ENCODE measurements at regions not wholly inside any gene's neighbourhood (a gene's known extent, or its start where the extent isn't known, plus 50 kb on each side); places are given as distances from the start of the nearest gene placed in this dataset.
A peak's percentile ranks its signal among the peaks of the same experiment; 100 is the strongest.
"Not testable (repeated sequence)": the region's sequence is repeated elsewhere in the genome, so short reads cannot be mapped to it uniquely, and the experiment has no call there.

DNA sequence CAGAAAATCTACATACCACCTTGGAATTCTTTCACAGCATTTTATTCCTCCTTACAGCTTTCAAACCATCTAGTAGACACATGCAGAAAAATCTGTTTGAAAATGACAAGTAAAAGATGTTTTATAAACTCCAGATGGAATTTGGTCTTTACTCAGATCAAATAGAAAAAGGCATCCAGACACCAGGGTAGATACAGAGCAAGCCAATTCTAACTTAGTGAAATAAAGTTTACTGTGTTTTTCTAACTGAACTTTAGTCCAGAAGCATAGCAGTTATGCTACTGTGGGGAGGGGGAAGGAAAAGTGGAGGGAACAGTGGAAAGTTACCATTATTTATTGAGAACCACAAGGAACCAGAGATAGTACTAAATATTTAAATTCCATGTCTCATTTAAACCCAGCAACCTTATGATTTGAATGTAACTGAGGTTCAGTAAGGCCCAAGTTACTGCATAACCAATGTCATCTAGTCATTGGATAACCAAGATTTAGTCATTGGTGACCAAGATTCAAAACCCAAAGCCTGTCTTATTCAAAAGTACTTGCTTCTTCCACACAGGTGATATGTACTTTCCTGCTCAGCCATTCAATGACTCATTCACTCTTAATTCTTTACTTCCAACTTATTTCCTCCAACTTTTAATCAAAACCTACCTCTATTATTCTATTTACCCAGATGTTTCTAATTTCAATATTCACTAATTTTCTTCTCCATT is 57.7 kb downstream of the RAD51AP2 start:
- Histone ChIP-seq H3K9me3 (no peaks in the 10 kb centered on the region), H3K36me3 (no peaks in the 10 kb centered on the region), H3K27me3 (no peaks in the 10 kb centered on the region; the same call in 1 of the 2 replicates), H3K4me3 (no peak overlapping the region)
- no peak for DNase-seq

DNA sequence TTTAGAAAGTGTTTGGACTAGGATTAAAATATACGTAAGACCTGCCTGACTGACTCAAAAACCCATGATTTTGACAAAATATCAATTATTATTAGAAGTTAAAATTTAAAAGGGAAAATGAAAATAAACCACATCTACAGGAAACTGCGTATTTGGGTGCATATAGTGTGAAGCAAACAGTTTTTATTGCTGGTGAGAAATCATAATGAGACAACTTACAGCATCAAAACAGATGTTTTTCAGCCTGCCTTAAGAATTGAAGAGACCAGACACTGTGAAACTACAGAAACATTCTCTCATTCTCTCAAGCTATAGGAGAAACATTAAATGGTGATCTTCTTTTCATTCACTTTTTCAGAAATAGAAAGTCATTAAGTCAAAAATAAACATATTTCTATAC is 62.9 kb downstream of the RAD51AP2 start:
- H3K27me3 ChIP-seq = no peaks in the 10 kb centered on the region; the same call in 1 of the 2 replicates
- no peaks in the 10 kb centered on the region for H3K36me3 ChIP-seq
- no peaks in the 10 kb centered on the region for H3K9me3 ChIP-seq
- DNase-seq = no peak
- H3K4me3 ChIP-seq = no peak overlapping the region

DNA sequence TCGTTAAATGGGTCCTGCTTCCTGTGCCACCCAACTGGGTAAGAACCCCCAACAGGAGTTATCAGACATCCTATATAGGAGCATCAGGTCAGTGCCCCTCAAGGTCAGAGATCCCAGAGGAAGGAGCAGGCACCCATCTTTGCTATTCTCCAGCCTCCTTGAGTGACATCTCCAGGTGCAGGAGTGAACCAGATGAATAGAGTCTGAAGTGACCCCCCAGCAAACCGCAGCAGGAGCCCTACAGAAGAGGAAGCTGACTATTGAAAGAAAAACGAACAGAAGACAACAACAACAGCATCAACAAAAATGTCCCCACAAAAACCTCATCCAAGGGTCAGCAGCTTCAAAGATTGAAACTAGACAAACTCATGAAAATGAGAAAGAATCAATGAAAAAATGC is 72.0 kb downstream of the RAD51AP2 start:
- not testable (repeated sequence) for H3K9me3 ChIP-seq, H3K27me3 ChIP-seq, H3K36me3 ChIP-seq, DNase-seq, H3K4me3 ChIP-seq

DNA sequence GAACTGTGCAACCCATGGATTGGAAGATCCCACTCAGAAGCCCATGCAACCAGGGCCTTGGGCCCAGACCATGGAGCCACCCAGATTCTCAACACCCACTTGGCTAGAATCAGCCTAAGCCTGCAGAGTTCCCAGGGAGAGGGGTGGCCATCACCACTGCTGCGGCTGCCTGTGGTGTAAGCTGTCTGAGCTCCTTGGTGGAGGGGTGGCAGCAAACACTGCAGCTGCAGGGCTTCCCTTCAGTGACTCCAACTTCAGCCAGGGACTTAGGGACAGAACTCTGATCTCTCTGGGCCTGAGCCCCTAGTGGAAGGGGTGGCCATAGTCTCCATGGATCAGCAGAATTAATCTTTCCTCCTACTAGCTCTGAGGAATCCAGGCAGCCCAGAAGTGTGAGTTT is 72.5 kb downstream of the RAD51AP2 start:
- Histone ChIP-seq H3K9me3 (0 out of 2 replicates have a peak, but pooled peaks cover 2% of the 10 kb centered on the region), H3K4me3 (no peak overlapping the region), H3K36me3 (no peaks in the 10 kb centered on the region), H3K27me3 (no peaks in the 10 kb centered on the region)
- DNase-seq = no peak

DNA sequence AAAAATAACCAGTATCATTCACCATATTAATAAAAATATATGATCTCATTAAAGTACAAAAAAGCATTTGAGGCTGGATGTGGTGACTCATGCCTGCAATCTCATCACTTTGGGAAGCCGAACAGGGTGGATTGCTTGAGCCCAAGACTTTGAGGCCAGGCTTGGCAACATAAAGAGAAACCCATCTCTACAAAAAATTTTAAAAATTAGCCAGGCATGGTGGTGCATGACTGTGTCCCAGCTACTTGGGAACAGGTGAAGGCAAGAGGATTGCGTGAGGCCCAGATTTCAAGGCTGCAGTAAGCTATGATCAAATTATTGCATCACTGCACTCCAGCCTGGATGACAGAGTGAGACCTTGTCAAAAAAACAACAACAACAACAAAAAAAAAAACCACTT is 75.9 kb downstream of the RAD51AP2 start:
- DNase-seq = peak; percentile 59
- no peaks in the 10 kb centered on the region for H3K27me3 ChIP-seq

DNA sequence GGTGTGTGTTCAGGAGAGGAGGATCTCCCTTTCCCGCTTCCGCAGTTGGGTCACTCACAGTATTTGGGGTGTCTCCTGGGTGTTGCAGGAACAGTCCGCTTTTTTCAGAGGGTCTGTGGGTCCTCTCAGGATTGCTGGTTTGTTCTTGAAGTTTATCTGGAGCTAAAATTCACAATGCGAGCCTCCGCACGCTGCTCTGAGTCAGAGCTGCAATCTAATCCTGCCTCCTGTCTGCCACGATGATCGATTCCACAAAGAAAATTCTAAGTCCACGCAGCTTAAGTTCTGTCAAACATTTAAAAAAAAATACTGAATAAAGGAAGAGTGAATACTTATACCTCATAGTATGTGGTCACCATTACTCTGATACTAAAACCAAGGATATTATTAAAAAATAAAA is 76.5 kb downstream of the RAD51AP2 start:
- Histone ChIP-seq H3K4me3 (no peak overlapping the region), H3K9me3 (no peaks in the 10 kb centered on the region), H3K36me3 (no peaks in the 10 kb centered on the region), H3K27me3 (no peaks in the 10 kb centered on the region)
- peak; percentile 17 for DNase-seq

More for the DNA sequence above, 75.9 kb downstream of the RAD51AP2 start:
- no peaks in the 10 kb centered on the region for H3K9me3 ChIP-seq
- H3K4me3 ChIP-seq = no peak overlapping the region
- no peaks in the 10 kb centered on the region for H3K36me3 ChIP-seq

DNA sequence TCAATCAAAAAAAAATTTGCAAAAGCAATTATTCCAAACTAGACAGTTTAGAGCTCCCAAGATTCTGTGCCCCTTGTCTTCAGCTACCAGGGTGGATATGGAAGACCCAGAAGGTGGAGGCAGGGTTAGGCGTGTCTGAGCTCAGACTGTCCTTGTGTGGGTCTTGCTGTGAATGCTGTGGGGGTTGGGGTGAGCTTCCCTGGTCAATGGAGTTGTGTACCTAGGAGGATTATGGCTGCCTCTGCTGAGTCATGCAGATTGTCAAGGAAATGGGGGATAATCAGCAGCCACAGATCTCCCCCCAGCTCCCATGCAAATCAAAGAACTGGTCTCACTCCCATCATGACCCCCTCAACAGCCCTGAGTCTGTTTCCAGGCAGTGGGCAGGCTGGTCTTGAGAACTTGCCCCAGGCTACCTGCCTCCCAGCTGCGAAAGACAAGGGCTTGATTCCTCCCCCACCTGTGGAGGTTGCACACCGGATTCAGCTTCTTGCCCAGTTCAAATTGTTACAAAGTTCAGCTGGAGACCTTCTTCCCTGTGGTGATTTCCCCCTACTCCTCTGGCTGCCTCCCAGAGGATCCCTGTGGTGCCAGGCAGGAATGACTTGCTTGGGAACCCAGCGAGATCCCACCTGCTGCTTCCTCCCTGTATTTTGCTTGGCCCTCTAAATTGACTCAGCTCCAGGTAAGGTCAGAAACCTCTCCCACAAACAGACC is 77.0 kb downstream of the RAD51AP2 start:
- H3K9me3 ChIP-seq = no peaks in the 10 kb centered on the region
- H3K36me3 ChIP-seq = no peaks in the 10 kb centered on the region
- H3K27me3 ChIP-seq = no peaks in the 10 kb centered on the region
- H3K4me3 ChIP-seq = no peak overlapping the region
- DNase-seq = peak; percentile 50

DNA sequence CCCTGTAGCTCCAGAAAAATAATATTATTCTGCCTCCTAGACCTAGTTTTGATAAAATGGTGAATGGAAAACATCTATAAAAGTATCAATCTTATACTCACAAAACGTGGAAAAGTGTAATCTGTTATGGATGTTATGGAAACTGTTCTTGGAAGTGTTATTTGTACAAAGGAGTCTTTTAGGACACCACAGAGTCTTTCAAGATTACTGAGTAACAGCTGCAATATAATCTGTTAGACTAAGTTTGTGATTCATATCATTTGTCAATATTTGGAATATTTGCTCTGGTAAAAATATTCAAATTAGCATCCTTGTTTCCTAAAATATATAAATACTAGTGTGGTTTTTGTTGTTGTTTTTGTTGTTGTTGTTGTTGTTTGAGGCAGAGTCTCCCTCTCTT is 87.9 kb downstream of the RAD51AP2 start:
- Histone ChIP-seq H3K27me3 (no peaks in the 10 kb centered on the region), H3K36me3 (no peaks in the 10 kb centered on the region), H3K4me3 (no peak overlapping the region), H3K9me3 (no peaks in the 10 kb centered on the region)
- no peak for DNase-seq

DNA sequence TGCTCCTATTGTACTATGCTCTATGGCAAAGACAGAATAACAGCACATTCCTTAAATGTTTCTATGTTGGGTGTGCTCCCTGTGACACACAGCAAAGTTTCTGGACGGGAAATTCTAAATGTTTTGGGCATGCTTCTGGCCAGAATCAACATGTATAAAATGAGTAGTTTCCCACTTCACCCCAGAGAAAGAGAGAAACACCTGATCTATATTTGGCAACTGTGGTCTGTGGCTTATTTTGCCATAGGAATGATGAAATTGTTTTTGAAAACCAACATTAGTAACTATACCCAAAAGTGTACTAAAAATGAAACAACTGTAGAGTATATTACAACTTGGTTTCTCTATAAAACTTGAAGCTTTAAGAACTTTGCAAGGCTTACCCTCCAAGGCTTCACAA is 89.1 kb downstream of the RAD51AP2 start:
- Histone ChIP-seq H3K27me3 (no peaks in the 10 kb centered on the region), H3K4me3 (no peak overlapping the region), H3K36me3 (no peaks in the 10 kb centered on the region), H3K9me3 (no peaks in the 10 kb centered on the region)
- peak; percentile 18 for DNase-seq

DNA sequence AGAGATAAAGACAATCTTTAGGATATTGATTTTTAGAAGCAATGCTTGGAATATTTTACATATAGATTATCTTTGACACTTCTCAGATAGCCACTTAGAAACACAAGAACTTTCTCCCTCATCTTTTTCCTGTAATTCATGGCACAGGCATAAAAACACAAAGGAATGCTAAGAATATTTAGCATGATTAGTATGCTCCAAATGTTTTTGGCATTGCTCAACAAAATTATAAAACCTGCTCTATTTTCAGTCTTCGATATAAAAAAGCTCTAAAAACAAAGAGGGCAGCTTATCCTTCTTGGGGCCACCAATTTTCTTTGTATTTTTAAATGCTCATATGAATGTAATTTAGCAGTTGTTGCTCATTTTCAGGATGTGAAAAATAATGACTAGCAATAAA is 90.8 kb downstream of the RAD51AP2 start:
- Histone ChIP-seq H3K9me3 (no peaks in the 10 kb centered on the region), H3K4me3 (no peak overlapping the region), H3K27me3 (no peaks in the 10 kb centered on the region), H3K36me3 (no peaks in the 10 kb centered on the region)
- DNase-seq = no peak

DNA sequence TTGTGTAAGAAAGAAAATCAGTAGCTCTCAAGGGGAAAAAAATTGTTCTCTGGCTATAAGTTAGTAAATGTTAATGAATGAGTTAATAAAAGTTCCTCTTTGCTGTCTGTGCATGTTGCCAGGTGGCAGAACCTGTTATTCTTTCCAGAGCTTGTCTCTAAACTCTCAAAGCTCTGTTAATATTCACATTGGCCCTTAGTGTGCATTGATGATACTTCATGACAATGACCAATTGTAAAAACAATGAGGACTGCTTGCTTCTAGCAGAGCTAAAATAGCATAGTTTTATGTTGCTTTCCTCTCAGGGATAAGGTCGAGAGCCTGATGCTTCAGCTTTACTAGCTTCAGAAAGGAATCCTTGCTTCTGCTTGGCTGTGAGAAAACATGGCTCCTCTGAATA is 91.5 kb downstream of the RAD51AP2 start:
- no peak for DNase-seq
- Histone ChIP-seq H3K27me3 (no peaks in the 10 kb centered on the region), H3K4me3 (no peak overlapping the region), H3K9me3 (no peaks in the 10 kb centered on the region), H3K36me3 (no peaks in the 10 kb centered on the region)

DNA sequence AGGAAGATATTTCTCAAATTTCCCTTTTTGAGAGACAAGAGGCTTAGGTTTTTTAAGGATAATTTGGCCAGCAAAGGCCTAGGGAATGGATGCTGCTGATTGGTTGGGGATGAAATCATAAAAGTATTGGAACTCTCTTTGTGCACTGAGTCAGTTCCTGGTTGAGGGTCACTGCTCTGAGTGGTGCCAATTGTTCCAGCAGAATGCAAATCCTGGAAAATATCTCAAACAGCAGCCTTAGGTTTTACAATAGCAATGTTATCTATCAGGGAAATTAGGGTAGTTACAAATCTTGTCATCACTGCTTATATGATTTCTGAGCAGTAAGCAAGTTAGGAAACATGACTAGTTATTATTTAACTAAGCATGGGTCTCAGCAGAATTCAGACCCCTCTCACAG is 96.2 kb downstream of the RAD51AP2 start:
- Histone ChIP-seq H3K9me3 (no peaks in the 10 kb centered on the region), H3K27me3 (no peaks in the 10 kb centered on the region), H3K36me3 (no peaks in the 10 kb centered on the region), H3K4me3 (no peak overlapping the region)
- DNase-seq = peak; percentile 35

DNA sequence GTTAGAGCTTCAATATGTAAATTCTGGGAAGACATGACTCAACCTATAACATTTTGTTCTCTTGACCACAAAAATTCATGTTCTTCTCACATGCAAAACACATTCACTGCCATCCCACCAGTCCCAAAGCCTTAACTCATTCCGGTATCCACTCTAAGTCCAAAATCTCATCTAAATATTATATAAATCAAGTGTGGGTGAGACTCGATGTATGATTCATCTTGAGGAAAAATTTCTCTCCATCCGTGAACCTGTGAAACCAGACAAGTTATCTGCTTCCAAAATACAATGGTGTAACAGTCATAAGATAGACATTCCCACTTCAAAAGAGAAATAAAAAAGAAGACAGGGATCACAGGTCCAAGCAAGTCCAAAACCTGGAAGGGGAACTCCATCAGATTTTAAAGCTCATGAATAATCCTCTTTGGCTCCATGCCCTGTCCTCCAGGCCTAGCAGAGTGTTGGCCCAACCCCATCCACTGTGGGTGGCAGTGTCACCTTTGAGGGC is 101.3 kb downstream of the RAD51AP2 start:
- Histone ChIP-seq H3K36me3 (no peaks in the 10 kb centered on the region), H3K4me3 (no peak overlapping the region), H3K27me3 (no peaks in the 10 kb centered on the region), H3K9me3 (no peaks in the 10 kb centered on the region)
- peak; percentile 32 for DNase-seq

DNA sequence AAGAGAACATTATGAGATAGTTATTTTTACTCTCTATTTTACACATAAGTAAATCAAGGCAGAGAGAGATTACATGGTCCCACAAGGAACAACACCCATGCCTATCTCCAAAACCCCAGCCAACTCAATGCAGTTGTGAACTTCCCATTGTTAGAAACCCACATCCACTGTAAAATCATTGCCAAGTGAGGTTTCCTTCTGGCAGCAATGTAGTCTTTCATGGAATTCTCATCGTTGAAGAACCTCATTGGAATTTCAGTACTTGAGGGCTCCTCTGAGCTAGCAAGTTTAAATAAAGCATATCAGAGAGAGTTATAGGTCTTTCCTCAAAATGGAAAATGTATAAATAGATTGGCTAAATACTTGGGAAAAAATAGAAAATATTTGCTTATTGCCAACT is 105.2 kb downstream of the RAD51AP2 start:
- no peak overlapping the region for H3K4me3 ChIP-seq
- no peak for DNase-seq
- no peaks in the 10 kb centered on the region for H3K27me3 ChIP-seq
- H3K9me3 ChIP-seq = no peaks in the 10 kb centered on the region
- no peaks in the 10 kb centered on the region for H3K36me3 ChIP-seq

DNA sequence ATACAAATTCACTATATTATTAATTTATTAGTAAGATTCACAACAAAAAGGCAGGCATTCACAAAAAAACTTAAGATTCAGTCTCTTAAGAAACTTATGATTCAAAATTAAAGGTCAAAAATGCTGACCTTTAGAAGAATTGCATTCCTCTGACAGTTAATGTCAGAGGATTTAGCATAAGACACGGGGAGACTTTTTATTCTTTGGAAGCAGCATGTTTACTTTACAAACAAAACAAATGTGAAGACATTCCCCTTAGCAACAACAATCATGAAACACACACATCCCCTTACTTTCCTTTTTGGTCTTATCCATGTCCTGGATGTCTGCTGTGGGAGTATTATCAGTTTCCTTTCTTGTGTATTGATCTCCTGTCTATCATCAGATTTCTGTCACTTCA is 117.1 kb downstream of the RAD51AP2 start:
- H3K36me3 ChIP-seq = no peaks in the 10 kb centered on the region
- peaks cover 30% of the 10 kb centered on the region for H3K9me3 ChIP-seq
- no peak for DNase-seq
- H3K4me3 ChIP-seq = no peak overlapping the region
- no peaks in the 10 kb centered on the region for H3K27me3 ChIP-seq

DNA sequence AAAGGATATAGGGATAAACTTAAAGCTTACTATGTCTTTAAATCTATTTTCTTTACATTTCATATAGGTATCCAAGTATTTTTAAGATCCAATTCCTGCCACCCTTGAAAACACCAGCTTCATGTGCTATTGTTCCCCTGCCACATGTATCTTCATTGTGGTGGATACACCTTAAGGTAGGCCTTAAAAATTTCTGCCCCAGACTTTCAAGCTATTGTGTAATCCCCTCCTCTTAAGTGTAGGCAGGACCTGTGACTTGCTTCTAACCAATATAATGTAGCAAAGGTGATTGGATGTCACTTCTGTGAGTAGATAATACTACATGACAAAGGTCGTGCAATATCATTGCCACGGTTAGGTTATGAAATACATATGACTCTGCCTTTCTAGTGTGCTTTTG is 119.5 kb downstream of the RAD51AP2 start:
- Histone ChIP-seq H3K36me3 (no peaks in the 10 kb centered on the region), H3K9me3 (peaks cover 24% of the 10 kb centered on the region), H3K27me3 (no peaks in the 10 kb centered on the region; the same call in 1 of the 2 replicates), H3K4me3 (no peak overlapping the region)
- no peak for DNase-seq

DNA sequence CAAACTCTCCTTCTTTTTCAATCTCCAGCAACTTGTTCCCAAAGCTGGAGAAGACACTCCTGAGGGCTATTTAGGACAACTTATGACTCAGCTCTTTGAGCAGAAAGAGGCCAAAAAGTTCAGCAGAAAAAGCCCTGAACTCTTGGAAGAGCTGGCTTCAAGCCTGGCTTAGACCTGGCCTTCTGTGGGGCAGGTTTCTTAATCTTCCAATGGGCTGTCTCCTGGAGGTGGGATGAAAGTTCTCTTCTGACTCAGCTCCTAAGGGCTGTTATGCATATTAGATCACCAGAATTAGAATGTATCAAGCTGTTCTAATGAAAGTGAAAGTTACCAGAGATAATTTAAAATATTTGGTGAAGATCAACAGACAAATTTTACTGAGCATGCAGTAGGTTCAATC is 129.4 kb downstream of the RAD51AP2 start:
- Histone ChIP-seq H3K36me3 (no peaks in the 10 kb centered on the region), H3K27me3 (no peaks in the 10 kb centered on the region), H3K4me3 (no peak overlapping the region), H3K9me3 (no peaks in the 10 kb centered on the region)
- DNase-seq = peak; percentile 58

DNA sequence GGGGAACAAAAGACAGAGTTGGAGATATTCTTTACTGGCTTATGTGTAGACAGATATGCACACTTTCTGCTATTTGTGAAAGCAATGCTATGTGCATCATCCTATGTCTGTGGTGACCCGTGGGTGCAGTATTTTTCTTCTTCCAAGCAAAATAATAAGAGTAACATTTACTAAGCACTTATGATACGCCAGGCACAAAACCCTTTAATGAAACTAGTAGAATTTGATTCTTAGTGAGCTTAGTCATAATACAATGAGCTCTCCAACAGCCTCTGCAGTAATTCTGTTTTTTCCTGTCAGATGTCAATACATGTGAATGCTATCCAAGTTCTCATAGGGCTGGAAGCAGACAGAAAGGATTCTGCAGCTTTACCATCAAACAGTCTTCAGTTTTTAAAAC is 130.6 kb downstream of the RAD51AP2 start:
- H3K9me3 ChIP-seq = no peaks in the 10 kb centered on the region
- H3K27me3 ChIP-seq = no peaks in the 10 kb centered on the region
- no peak for DNase-seq
- H3K4me3 ChIP-seq = no peak overlapping the region
- H3K36me3 ChIP-seq = no peaks in the 10 kb centered on the region
